Upper lobe of left lung (tissue), 4 donors: ENCODE measurements at regions not wholly inside any gene's neighbourhood (a gene's known extent, or its start where the extent isn't known, plus 50 kb on each side); places are given as distances from the start of the nearest gene placed in this dataset.

Source experiments
- EP300 ChIP-seq, 4 donors: sonication (generic); formaldehyde crosslinking; IDR thresholded peaks; one replicate each; pipeline ENCODE4 v1.5.1; 2017; ENCODE audit warnings: antibody characterized with exemption in 4 of 4, control low read depth in 2 of 4
- POLR2AphosphoS5 ChIP-seq, 2 donors: sonication (generic); formaldehyde crosslinking; IDR thresholded peaks; one replicate each; pipeline ENCODE4 v1.5.1; 2017; ENCODE audit warnings: antibody characterized with exemption in 2 of 2
- TF ChIP-seq, protein P1 (sequence below), 6 experiments: fragments of 450-650 bp in 4 of 6; fragments of 200-600 bp in 2 of 6; sonication (generic) in 2 of 6; IDR thresholded peaks; one replicate each; pipeline ENCODE4 v1.5.1; 2016 to 2019; ENCODE audit warnings: antibody characterized with exemption in 6 of 6

DNA sequence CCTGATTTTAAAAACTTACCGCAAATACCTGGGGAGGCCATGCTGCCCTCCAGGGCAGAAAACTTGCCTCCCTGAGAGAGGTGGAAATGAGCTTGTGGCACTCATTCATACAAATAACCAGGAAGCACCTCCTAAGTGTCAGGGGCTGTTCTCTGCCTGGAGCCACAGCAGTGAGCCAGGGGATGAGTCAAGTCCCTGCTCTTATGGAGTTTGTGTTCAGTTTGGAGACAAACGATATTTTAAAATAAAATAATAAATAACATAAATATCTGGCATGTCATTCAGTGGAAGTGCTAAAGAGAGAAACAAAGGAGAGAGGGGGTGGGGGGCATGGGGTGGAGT, 313.8 kb downstream of the C16orf95 start:
- TF ChIP-seq POLR2AphosphoS5 (IDR thresholded peaks at IDR 0.05) (no peak), EP300 (IDR thresholded peaks at IDR 0.05) (no peak)
- TF ChIP-seq, protein P1, sequence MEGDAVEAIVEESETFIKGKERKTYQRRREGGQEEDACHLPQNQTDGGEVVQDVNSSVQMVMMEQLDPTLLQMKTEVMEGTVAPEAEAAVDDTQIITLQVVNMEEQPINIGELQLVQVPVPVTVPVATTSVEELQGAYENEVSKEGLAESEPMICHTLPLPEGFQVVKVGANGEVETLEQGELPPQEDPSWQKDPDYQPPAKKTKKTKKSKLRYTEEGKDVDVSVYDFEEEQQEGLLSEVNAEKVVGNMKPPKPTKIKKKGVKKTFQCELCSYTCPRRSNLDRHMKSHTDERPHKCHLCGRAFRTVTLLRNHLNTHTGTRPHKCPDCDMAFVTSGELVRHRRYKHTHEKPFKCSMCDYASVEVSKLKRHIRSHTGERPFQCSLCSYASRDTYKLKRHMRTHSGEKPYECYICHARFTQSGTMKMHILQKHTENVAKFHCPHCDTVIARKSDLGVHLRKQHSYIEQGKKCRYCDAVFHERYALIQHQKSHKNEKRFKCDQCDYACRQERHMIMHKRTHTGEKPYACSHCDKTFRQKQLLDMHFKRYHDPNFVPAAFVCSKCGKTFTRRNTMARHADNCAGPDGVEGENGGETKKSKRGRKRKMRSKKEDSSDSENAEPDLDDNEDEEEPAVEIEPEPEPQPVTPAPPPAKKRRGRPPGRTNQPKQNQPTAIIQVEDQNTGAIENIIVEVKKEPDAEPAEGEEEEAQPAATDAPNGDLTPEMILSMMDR (IDR thresholded peaks at IDR 0.05): no peak
